ENCODE measurements at regions not wholly inside any gene's neighbourhood (a gene's known extent, or its start where the extent isn't known, plus 50 kb on each side); places are given as distances from the start of the nearest gene placed in this dataset.

GRCh38 chr9:28583832-28584231, 1010.6 kb upstream of the C9orf72 start:
- DNase-seq (ENCODE audit: low read depth in 1 of 2, low spot score in 1 of 2) = no peak

- no peak for DNase-seq (ENCODE audit: low read depth in 1 of 2, low spot score in 1 of 2)
Observed at GRCh38 chr9:28584542-28584941, 1011.3 kb upstream of the C9orf72 start.

- no peak for DNase-seq (ENCODE audit: low read depth in 1 of 2, low spot score in 1 of 2)
Observed at GRCh38 chr9:28587052-28587451, 1013.8 kb upstream of the C9orf72 start.

GRCh38 chr9:28598408-28598807, 1025.1 kb upstream of the C9orf72 start:
- no peak for DNase-seq (ENCODE audit: low read depth in 1 of 2, low spot score in 1 of 2)

GRCh38 chr9:28600226-28600625, 1026.9 kb upstream of the C9orf72 start:
- no peak for DNase-seq (ENCODE audit: low read depth in 1 of 2, low spot score in 1 of 2)

GRCh38 chr9:28607843-28608242, 1034.6 kb upstream of the C9orf72 start:
- no peak for DNase-seq (ENCODE audit: low read depth in 1 of 2, low spot score in 1 of 2)

GRCh38 chr9:28610339-28610738, 1037.1 kb upstream of the C9orf72 start:
- no peak for DNase-seq (ENCODE audit: low read depth in 1 of 2, low spot score in 1 of 2)

GRCh38 chr9:28616310-28616709, 1043.0 kb upstream of the C9orf72 start:
- DNase-seq (ENCODE audit: low read depth in 1 of 2, low spot score in 1 of 2) = no peak

- DNase-seq (ENCODE audit: low read depth in 1 of 2, low spot score in 1 of 2) = no peak
Observed at GRCh38 chr9:28620011-28620410, 1046.7 kb upstream of the C9orf72 start.

- DNase-seq (ENCODE audit: low read depth in 1 of 2, low spot score in 1 of 2) = no peak
Observed at GRCh38 chr9:28620661-28621060, 1047.4 kb upstream of the C9orf72 start.

- DNase-seq (ENCODE audit: low read depth in 1 of 2, low spot score in 1 of 2) = no peak
Observed at GRCh38 chr9:28624771-28625170, 1051.5 kb upstream of the C9orf72 start.

GRCh38 chr9:28628031-28628430, 1054.8 kb upstream of the C9orf72 start:
- no peak for DNase-seq (ENCODE audit: low read depth in 1 of 2, low spot score in 1 of 2)

GRCh38 chr9:28648723-28649122, 1075.4 kb upstream of the C9orf72 start:
- no peak for DNase-seq (ENCODE audit: low read depth in 1 of 2, low spot score in 1 of 2)

GRCh38 chr9:28650327-28650726, 1077.0 kb upstream of the C9orf72 start:
- DNase-seq (ENCODE audit: low read depth in 1 of 2, low spot score in 1 of 2) = no peak

GRCh38 chr9:28651050-28651722, 1077.9 kb upstream of the C9orf72 start:
- no peak for DNase-seq (ENCODE audit: low read depth in 1 of 2, low spot score in 1 of 2)

- no peak for DNase-seq (ENCODE audit: low read depth in 1 of 2, low spot score in 1 of 2)
Observed at GRCh38 chr9:28653216-28653615, 1079.9 kb upstream of the C9orf72 start.

GRCh38 chr9:28656727-28657126, 1083.4 kb upstream of the C9orf72 start:
- no peak for DNase-seq (ENCODE audit: low read depth in 1 of 2, low spot score in 1 of 2)

GRCh38 chr9:28661853-28662252, 1088.6 kb upstream of the C9orf72 start:
- no peak for DNase-seq (ENCODE audit: low read depth in 1 of 2, low spot score in 1 of 2)

GRCh38 chr9:28662675-28663074, 1089.4 kb upstream of the C9orf72 start:
- DNase-seq (ENCODE audit: low read depth in 1 of 2, low spot score in 1 of 2) = no peak

- DNase-seq (ENCODE audit: low read depth in 1 of 2, low spot score in 1 of 2) = no peak
Observed at GRCh38 chr9:28668158-28668557, 1094.9 kb upstream of the C9orf72 start.

- DNase-seq (ENCODE audit: low read depth in 1 of 2, low spot score in 1 of 2) = no peak
Observed at GRCh38 chr9:28671000-28671399, 1097.7 kb upstream of the C9orf72 start.

GRCh38 chr9:28678097-28678496, 1104.8 kb upstream of the C9orf72 start:
- no peak for DNase-seq (ENCODE audit: low read depth in 1 of 2, low spot score in 1 of 2)

- DNase-seq (ENCODE audit: low read depth in 1 of 2, low spot score in 1 of 2) = no peak
Observed at GRCh38 chr9:28688172-28688571, 1114.9 kb upstream of the C9orf72 start.

Measured in stimulated activated CD4-positive, alpha-beta T cell treated with anti-CD3 and anti-CD28 coated beads, Interleukin-15, amount 100 ng/mL, for 1 hour (primary cell).